Transverse colon (tissue), 4 donors: ENCODE measurements at regions not wholly inside any gene's neighbourhood (a gene's known extent, or its start where the extent isn't known, plus 50 kb on each side); places are given as distances from the start of the nearest gene placed in this dataset.

Experiments used
- DNase-seq: peaks from one replicate; pipeline ENCODE4 v3.0.0-alpha.2; 2019
- H3K27ac ChIP-seq, 4 donors: fragments of 200-600 bp; sonication (generic); 2 replicates each; pipeline ENCODE4 v1.5.1; 2016 to 2018; ENCODE audit warnings: inconsistent platforms in 4 of 4
- H3K27me3 ChIP-seq: fragments of 200-600 bp; sonication (generic); 2 replicates; pipeline ENCODE4 v1.5.1; 2017; ENCODE audit warnings: inconsistent platforms
- H3K36me3 ChIP-seq, 4 donors: fragments of 200-600 bp; sonication (generic); 2 replicates each; pipeline ENCODE4 v1.5.1; 2017 to 2019; ENCODE audit warnings: inconsistent platforms in 4 of 4
- H3K4me1 ChIP-seq, 4 donors: fragments of 200-600 bp; sonication (generic); 2 replicates each; pipeline ENCODE4 v1.5.1; 2017 to 2020; ENCODE audit warnings: inconsistent platforms in 4 of 4
- H3K4me3 ChIP-seq, 4 donors: fragments of 200-600 bp; sonication (generic); 1 replicate in 1 of 4; 2 replicates in 3 of 4; pipeline versions ENCODE4 v1.5.1 to v1.6.1; 2017 to 2019; ENCODE audit warnings: inconsistent platforms in 4 of 4
- H3K9me3 ChIP-seq, 2 donors: fragments of 200-600 bp; sonication (generic); 2 replicates each; pipeline ENCODE4 v1.5.1; 2017 to 2019; ENCODE audit warnings: inconsistent platforms in 2 of 2
- EP300 ChIP-seq: sonication (generic); formaldehyde crosslinking; IDR thresholded peaks from one replicate; pipeline ENCODE4 v1.6.1; 2017; ENCODE audit warnings: antibody characterized with exemption, low read depth
- POLR2A ChIP-seq: fragments of 450-650 bp; IDR thresholded peaks from one replicate; pipeline ENCODE4 v1.6.1; 2016; ENCODE audit warnings: antibody characterized with exemption, mild to moderate bottlenecking, moderate library complexity
- POLR2AphosphoS5 ChIP-seq, 3 donors: sonication (generic); formaldehyde crosslinking; IDR thresholded peaks; one replicate each; pipeline ENCODE4 v1.6.1; 2016; ENCODE audit warnings: antibody characterized with exemption in 3 of 3
- WGBS, 2 donors: methylation state at CpG; one replicate each; pipeline ENCODE4 v1.1.5; 2018; ENCODE audit warnings: low coverage in 1 of 2; 5-methylcytosine and 5-hydroxymethylcytosine counted together
- in situ Hi-C, 4 donors: fragments of 200-750 bp; cut with MboI; loops; one replicate each; pipeline versions ENCODE4 v1.15.0 to v1.15.1; 2017; ENCODE audit warnings: low sequenced_read_pairs in 3 of 4, low pct_ligation_motif_present in 1 of 4, low pct_unique_long_range_greater_than_20kb in 1 of 4
- intact Hi-C: fragments of 100-400 bp; cut with DNase I; formaldehyde crosslinking; loops from one replicate; pipeline ENCODE4 v1.15.1; 2023; ENCODE audit warnings: low total_unique reads
- TF ChIP-seq, protein P1 (sequence below), 5 experiments: fragments of 200-600 bp in 3 of 5; fragments of 450-650 bp in 2 of 5; sonication (generic) in 3 of 5; IDR thresholded peaks; 1 replicate in 2 of 5; 2 replicates in 3 of 5; pipeline ENCODE4 v1.5.1; 2016 to 2017; ENCODE audit warnings: antibody characterized with exemption in 5 of 5, inconsistent platforms in 3 of 5, mild to moderate bottlenecking in 2 of 5, moderate library complexity in 1 of 5

DNA sequence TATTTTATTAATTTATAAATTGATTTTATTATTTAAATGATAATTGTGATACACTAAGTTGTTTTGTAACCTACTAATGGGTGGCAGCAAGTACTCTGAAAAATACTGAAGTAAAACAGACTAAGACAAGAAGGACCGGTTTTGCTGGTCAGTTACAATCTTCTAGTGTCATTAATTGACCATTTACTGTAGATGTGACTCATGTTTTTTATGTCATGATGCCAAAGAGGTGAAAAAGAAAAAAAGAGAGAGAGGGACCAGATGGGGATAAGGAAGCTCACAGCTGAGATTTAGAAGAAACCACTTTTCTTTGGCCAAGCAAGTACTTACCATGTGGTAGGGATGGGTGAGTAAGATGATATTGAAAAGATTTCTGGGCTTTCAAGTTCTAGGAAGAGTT lies 955.8 kb upstream of the LRRTM1 start:
- intact Hi-C loops: no loop called here
- DNase-seq: no peak
- no peaks in the 10 kb centered on the region for H3K27me3 ChIP-seq
- WGBS, 2 donors: 56 to 57% methylated on average over 1 of the region's 1 CpG
- H3K4me3 ChIP-seq: no peak overlapping the region
- H3K4me1 ChIP-seq: no peaks in the 10 kb centered on the region
- no peaks in the 10 kb centered on the region for H3K36me3 ChIP-seq
- TF ChIP-seq, protein P1, sequence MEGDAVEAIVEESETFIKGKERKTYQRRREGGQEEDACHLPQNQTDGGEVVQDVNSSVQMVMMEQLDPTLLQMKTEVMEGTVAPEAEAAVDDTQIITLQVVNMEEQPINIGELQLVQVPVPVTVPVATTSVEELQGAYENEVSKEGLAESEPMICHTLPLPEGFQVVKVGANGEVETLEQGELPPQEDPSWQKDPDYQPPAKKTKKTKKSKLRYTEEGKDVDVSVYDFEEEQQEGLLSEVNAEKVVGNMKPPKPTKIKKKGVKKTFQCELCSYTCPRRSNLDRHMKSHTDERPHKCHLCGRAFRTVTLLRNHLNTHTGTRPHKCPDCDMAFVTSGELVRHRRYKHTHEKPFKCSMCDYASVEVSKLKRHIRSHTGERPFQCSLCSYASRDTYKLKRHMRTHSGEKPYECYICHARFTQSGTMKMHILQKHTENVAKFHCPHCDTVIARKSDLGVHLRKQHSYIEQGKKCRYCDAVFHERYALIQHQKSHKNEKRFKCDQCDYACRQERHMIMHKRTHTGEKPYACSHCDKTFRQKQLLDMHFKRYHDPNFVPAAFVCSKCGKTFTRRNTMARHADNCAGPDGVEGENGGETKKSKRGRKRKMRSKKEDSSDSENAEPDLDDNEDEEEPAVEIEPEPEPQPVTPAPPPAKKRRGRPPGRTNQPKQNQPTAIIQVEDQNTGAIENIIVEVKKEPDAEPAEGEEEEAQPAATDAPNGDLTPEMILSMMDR (IDR thresholded peaks at IDR 0.05): no peak
- TF ChIP-seq POLR2AphosphoS5 (IDR thresholded peaks at IDR 0.05) (no peak), POLR2A (no peak), EP300 (no peak)
- H3K9me3 ChIP-seq: no peaks in the 10 kb centered on the region
- in situ Hi-C loops: no loop called here
- H3K27ac ChIP-seq: no peak overlapping the region

DNA sequence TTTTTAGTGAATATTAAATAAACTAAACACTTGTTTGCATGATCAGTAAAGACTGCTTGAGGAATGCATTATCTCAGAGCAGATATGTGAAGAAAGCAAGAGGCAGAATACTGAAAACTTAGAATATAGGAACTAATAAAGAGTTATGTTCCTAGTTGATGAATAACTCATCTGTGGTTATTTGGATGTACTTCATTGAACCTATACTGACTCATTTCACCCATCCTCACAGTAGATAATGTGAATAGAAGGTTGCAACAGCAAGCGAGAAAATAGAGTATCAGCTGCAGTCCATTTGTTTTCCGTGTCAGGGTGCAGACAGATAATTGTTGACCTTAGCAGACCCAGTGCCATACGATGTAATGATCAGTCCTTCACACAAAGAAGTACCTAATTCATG lies 945.7 kb upstream of the LRRTM1 start:
- no peaks in the 10 kb centered on the region for H3K4me1 ChIP-seq
- in situ Hi-C loops: no loop called here
- TF ChIP-seq EP300 (no peak), POLR2AphosphoS5 (IDR thresholded peaks at IDR 0.05) (no peak)
- no peaks in the 10 kb centered on the region for H3K27me3 ChIP-seq
- DNase-seq: no peak
- WGBS, 2 donors: 62 to 82% methylated on average over 3 of the region's 3 CpGs
- H3K36me3 ChIP-seq: no peaks in the 10 kb centered on the region
- intact Hi-C loops: no loop called here
- no peak overlapping the region for H3K4me3 ChIP-seq
- no peaks in the 10 kb centered on the region for H3K9me3 ChIP-seq
- no peak overlapping the region for H3K27ac ChIP-seq

DNA sequence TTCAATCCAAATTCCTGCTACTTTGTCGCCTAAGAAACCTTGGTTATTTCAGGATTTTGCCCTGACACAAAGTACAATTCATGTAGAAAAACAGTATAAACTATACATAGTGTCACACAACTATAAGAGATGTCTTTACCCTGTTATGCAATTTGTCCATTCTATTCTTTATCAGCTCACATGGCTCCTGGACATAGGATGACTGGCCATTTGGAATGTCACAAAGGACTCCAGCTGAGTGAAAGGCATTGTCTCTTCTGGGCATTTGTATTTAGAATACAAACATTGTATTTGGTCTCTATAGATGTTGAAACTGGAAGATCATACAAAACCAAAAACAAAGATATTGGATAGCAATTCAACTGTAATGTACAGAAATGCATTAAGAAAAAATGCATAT lies 944.6 kb upstream of the LRRTM1 start:
- no peaks in the 10 kb centered on the region for H3K36me3 ChIP-seq
- WGBS, 2 donors: 70 to 86% methylated on average over 1 of the region's 1 CpG
- no peaks in the 10 kb centered on the region for H3K4me1 ChIP-seq
- no peak overlapping the region for H3K4me3 ChIP-seq
- TF ChIP-seq POLR2AphosphoS5 (IDR thresholded peaks at IDR 0.05) (no peak), POLR2A (no peak), EP300 (no peak)
- TF ChIP-seq, protein P1 (IDR thresholded peaks at IDR 0.05): no peak
- H3K9me3 ChIP-seq: no peaks in the 10 kb centered on the region
- H3K27me3 ChIP-seq: no peaks in the 10 kb centered on the region
- DNase-seq: no peak
- intact Hi-C loops (no loop called here), in situ Hi-C loops (no loop called here)
- H3K27ac ChIP-seq: no peak overlapping the region

DNA sequence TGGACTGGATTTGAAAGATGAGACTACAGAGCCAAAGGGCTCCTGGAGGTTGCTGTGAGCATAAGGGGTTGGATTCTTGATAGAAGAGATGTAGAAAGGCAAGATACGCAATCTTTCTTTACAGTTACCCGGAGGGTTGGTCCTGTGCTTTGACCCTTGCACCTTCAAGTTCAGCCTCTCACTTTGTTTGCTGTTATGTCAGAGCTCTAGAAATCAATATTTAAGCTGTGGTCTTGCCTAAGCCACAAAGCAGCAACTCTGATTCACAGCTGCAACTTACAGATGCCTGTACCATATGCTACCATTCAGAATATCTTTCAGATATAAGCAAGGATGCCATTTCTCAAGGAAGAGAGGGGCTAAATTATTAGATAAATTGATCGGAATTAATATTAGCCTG lies 943.1 kb upstream of the LRRTM1 start:
- H3K4me3 ChIP-seq: no peak overlapping the region
- H3K27me3 ChIP-seq: no peaks in the 10 kb centered on the region
- no peaks in the 10 kb centered on the region for H3K36me3 ChIP-seq
- no peaks in the 10 kb centered on the region for H3K4me1 ChIP-seq
- no peak for DNase-seq
- 73 to 77% methylated on average over 3 of the region's 3 CpGs for WGBS, 2 donors
- no peaks in the 10 kb centered on the region for H3K9me3 ChIP-seq
- intact Hi-C loops: no loop called here
- TF ChIP-seq POLR2AphosphoS5 (IDR thresholded peaks at IDR 0.05): no peak
- no peak overlapping the region for H3K27ac ChIP-seq
- in situ Hi-C loops: no loop called here

DNA sequence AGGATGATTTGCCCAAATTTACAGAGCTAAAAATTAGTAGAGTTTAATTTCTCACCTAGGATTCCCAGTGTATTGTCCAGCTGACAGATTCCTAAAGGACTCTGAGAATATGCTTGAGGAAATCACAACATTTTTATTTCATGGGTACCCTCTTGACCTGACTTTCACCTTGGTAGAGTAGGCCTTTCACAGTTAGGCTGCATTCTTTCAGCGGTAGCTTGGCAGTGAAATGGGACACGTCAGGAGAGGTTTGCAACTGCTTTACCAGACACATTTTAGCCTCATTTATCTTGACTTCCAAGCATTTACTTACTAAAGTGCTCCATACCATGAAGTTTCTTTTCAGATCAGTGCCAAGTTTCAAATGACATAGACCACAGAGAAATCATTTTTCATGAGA lies 937.9 kb upstream of the LRRTM1 start:
- 50 to 56% methylated on average over 2 of the region's 2 CpGs for WGBS, 2 donors

More for the DNA sequence above, 937.9 kb upstream of the LRRTM1 start:
- in situ Hi-C loops: no loop called here
- no peak overlapping the region for H3K4me3 ChIP-seq
- TF ChIP-seq, protein P1 (IDR thresholded peaks at IDR 0.05): no peak
- no peak for TF ChIP-seq EP300
- TF ChIP-seq POLR2A: no peak
- TF ChIP-seq POLR2AphosphoS5 (IDR thresholded peaks at IDR 0.05): no peak
- no peaks in the 10 kb centered on the region for H3K27me3 ChIP-seq
- no peak overlapping the region for H3K27ac ChIP-seq
- H3K9me3 ChIP-seq: peaks cover 0 to 3% of the 10 kb centered on the region in 2 donors
- no peak for DNase-seq
- intact Hi-C loops: no loop called here
- H3K4me1 ChIP-seq: no peaks in the 10 kb centered on the region
- H3K36me3 ChIP-seq: no peaks in the 10 kb centered on the region
